ENCODE measurements at regions not wholly inside any gene's neighbourhood (a gene's known extent, or its start where the extent isn't known, plus 50 kb on each side); places are given as distances from the start of the nearest gene placed in this dataset.

- TF ChIP-seq CTCF (IDR thresholded peaks at IDR 0.05; ENCODE audit: poor library complexity) = no peak
- TF ChIP-seq EZH2 (IDR thresholded peaks at IDR 0.05; ENCODE audit: borderline replicate concordance) = no peak
Measured at GRCh38 chrX:150155436-150156035, 207.6 kb upstream of the MAMLD1 start.
